Kidney (tissue), 13 donors: ENCODE measurements at regions not wholly inside any gene's neighbourhood (a gene's known extent, or its start where the extent isn't known, plus 50 kb on each side); places are given as distances from the start of the nearest gene placed in this dataset.

Source experiments
- DNase-seq, 5 donors: peaks; one replicate each; pipeline ENCODE4 v3.0.0-alpha.2; 2013 to 2020
- FAIRE-seq: peaks from 2 replicates; lab custom pipeline; 2012; peaks lifted over from hg19 to GRCh38; lab: Jason Lieb, UNC
- H3K27ac ChIP-seq, 2 donors: one replicate each; pipeline ENCODE4 v1.7.0; 2013; ENCODE audit warnings: low read depth in 2 of 2, low read length in 2 of 2, inconsistent platforms in 1 of 2
- H3K27me3 ChIP-seq: one replicate; pipeline ENCODE4 v1.7.1; 2013; ENCODE audit warnings: low read length, inconsistent platforms; ENCODE audit not compliant: control insufficient read depth, insufficient read depth
- H3K36me3 ChIP-seq, 3 donors: one replicate each; pipeline versions ENCODE4 v1.7.0 to v1.7.1; 2013; ENCODE audit warnings: low read length in 3 of 3, control low read depth in 1 of 3, inconsistent platforms in 1 of 3; ENCODE audit not compliant: insufficient read depth in 3 of 3, control insufficient read depth in 2 of 3
- H3K4me1 ChIP-seq, 3 donors: one replicate each; pipeline versions ENCODE4 v1.7.0 to v1.7.1; 2013; ENCODE audit warnings: low read length in 3 of 3, inconsistent platforms in 1 of 3, low read depth in 1 of 3; ENCODE audit not compliant: control insufficient read depth in 2 of 3, insufficient read depth in 2 of 3
- H3K4me3 ChIP-seq, 3 donors: one replicate each; pipeline versions ENCODE4 v1.7.0 to v1.8.1; 2013; ENCODE audit warnings: low read length in 3 of 3, control low read depth in 1 of 3, inconsistent platforms in 1 of 3
- H3K9ac ChIP-seq, 3 donors: one replicate each; pipeline versions ENCODE4 v1.7.0 to v1.7.1; 2013; ENCODE audit warnings: low read length in 3 of 3, control low read depth in 1 of 3, inconsistent platforms in 1 of 3
- H3K9me3 ChIP-seq, 3 donors: one replicate each; pipeline versions ENCODE4 v1.7.0 to v1.7.1; 2013; ENCODE audit warnings: low read length in 3 of 3, control low read depth in 1 of 3, inconsistent platforms in 1 of 3; ENCODE audit not compliant: control insufficient read depth in 2 of 3, insufficient read depth in 1 of 3
- CTCF ChIP-seq: IDR thresholded peaks from 3 replicates; pipeline ENCODE4 v1.5.1; 2012; ENCODE audit warnings: mild to moderate bottlenecking, moderate library complexity, borderline replicate concordance; ENCODE audit not compliant: insufficient read depth; ENCODE audit errors: extremely low read depth
- intact Hi-C: fragments of 100-400 bp; cut with DNase I; formaldehyde crosslinking; loops from one replicate; pipeline ENCODE4 v1.11.1; 2022
- donor health status: control.
- donor health status: control.
- donor health status: control.
- donor health status: control.
- donor health status: control.
- donor health status: DM: yes; HTN: yes; CAD: no.
- donor health status: Normal renal cell carcinoma (clear cell type).

- H3K9ac ChIP-seq = no peak overlapping the region
- H3K4me3 ChIP-seq = no peak overlapping the region
- no peaks in the 10 kb centered on the region for H3K4me1 ChIP-seq
- intact Hi-C loops = no loop called here
- H3K27ac ChIP-seq = no peak overlapping the region
- no peak for FAIRE-seq
- H3K36me3 ChIP-seq = no peaks in the 10 kb centered on the region
- no peak for DNase-seq
- no peaks in the 10 kb centered on the region for H3K9me3 ChIP-seq
- no peaks in the 10 kb centered on the region for H3K27me3 ChIP-seq
- TF ChIP-seq CTCF = no peak
Measured at GRCh38 chr3:188959013-188959412, 212.8 kb upstream of the TPRG1 start.

- Histone ChIP-seq H3K4me3 (no peak overlapping the region), H3K9me3 (no peaks in the 10 kb centered on the region), H3K27me3 (no peaks in the 10 kb centered on the region), H3K36me3 (no peaks in the 10 kb centered on the region), H3K4me1 (no peaks in the 10 kb centered on the region), H3K9ac (no peak overlapping the region), H3K27ac (no peak overlapping the region)
- no peak for FAIRE-seq
- TF ChIP-seq CTCF = no peak
- intact Hi-C loops = no loop called here
- no peak for DNase-seq
Measured at GRCh38 chr3:188962253-188963247, 209.2 kb upstream of the TPRG1 start.

DNA sequence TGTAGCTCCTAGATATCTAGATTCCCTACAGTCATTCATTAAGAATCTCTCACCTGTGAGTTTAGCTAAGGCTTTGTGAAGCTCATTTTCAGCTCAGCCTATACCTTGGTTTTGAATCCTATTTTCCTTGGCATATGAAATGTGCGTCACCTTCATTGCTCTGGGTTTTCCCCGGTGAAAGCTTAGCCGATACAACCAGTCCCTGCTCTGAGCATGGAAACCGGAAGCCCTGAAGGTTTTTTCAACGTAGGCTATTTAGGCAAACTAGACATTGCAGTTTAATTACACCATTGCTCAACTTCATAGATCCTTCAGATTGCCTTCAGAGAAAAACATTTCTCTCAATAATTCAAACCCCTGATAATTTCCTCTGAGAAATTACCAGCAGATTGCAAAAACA lies 206.8 kb upstream of the TPRG1 start:
- no peaks in the 10 kb centered on the region for H3K9me3 ChIP-seq
- H3K27ac ChIP-seq = no peak overlapping the region
- H3K9ac ChIP-seq = no peak overlapping the region
- no peak overlapping the region for H3K4me3 ChIP-seq
- H3K36me3 ChIP-seq = no peaks in the 10 kb centered on the region
- intact Hi-C loops = no loop called here
- FAIRE-seq = no peak
- H3K27me3 ChIP-seq = no peaks in the 10 kb centered on the region
- TF ChIP-seq CTCF = no peak
- no peak for DNase-seq
- H3K4me1 ChIP-seq = no peaks in the 10 kb centered on the region
